Smooth muscle cell of the brain vasculature (primary cell): ENCODE measurements at regions not wholly inside any gene's neighbourhood (a gene's known extent, or its start where the extent isn't known, plus 50 kb on each side); places are given as distances from the start of the nearest gene placed in this dataset.

Experiments
- DNase-seq: peaks from one replicate; pipeline ENCODE4 v3.0.0-alpha.2; 2012; ENCODE audit warnings: low read depth, low spot score

DNA sequence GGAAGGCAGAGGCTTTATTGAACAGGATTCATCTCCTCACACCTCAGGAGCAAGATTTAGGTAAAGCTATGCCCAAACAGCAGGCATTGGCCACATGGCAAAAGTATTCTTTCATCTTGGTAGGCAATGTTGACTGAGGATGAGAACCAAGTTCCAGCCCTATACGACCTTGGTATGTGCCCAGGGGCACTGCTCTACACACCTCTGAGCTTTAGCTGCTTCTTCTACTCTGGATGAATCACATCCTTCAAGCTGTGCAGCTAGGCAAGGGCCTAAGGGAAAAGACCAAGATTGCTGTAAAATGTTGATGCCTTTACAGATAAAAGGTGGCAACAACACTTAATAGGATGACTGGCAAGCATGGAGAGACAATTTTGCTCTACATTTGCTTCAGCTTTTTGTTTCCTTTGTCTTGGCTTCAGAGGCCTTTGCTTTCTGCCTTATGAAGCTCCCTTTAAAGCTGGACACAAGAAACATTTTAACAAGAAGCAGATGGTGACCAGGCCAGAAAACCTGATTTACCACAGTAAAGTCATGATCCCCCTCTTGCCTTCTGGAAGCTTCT is 183.3 kb upstream of the KITLG start:
- no peak for DNase-seq

- DNase-seq, result no peak
Measured at GRCh38 chr12:88758176-88758575, 177.9 kb upstream of the KITLG start.

DNA sequence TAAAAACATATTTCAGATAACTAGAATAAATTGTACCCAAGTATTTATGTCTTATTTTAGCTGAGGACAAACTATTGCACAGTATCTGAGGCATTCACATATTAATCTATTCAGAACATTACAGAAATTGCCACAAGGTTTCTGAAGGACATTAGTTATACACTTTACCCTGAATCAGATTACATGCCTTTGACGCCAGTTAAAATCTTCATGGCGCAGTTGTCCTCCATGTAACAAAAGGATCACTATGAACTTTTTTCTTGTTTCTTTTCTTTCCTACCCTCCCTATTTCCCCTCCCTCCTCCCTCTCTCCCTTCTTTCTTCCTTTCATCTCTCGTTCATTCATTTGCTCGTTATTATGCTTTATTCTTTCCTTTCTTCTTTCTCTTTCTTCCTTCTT is 176.6 kb upstream of the KITLG start:
- no peak for DNase-seq

- no peak for DNase-seq
Measured at GRCh38 chr12:88756153-88756552, 175.9 kb upstream of the KITLG start.

- DNase-seq, result no peak
Measured at GRCh38 chr12:88753707-88754106, 173.4 kb upstream of the KITLG start.

- DNase-seq, result no peak
Measured at GRCh38 chr12:88753066-88753465, 172.8 kb upstream of the KITLG start.

GRCh38 chr12:88752183-88752582 is 171.9 kb upstream of the KITLG start:
- DNase-seq, result no peak

DNA sequence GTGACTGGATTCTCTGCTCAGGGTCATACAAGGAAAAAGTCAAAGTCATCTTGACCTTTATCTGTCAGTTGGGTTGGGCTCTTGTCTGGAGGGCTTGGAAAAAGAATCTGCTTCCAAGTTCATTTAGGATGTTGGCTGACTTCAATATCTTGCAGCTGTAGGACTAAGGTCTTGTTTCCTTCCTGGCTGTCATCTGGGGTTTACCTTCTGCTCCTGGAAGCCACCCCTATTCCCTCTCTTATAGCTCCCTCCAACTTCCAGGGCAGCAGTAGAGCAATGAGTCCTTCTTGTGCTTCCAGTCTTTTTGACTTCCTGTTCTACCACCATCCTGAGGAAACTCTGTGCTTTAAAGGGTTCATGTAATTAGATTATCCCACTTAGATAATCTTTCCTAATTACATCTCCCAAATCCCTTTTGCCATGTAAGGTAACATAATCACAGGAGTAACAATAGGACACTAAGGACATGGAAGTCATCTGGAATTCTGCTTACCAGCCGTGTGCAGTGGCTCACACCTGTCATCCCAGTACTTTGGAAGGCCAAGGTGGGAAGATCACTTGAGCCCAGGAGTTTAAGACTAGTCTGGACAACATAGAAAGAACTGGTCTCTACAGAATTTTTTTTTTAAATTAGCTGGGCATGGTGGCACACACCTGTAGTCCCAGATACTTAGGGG is 170.7 kb upstream of the KITLG start:
- DNase-seq, result no peak

- DNase-seq, result no peak
Measured at GRCh38 chr12:88746386-88746785, 166.1 kb upstream of the KITLG start.

DNA sequence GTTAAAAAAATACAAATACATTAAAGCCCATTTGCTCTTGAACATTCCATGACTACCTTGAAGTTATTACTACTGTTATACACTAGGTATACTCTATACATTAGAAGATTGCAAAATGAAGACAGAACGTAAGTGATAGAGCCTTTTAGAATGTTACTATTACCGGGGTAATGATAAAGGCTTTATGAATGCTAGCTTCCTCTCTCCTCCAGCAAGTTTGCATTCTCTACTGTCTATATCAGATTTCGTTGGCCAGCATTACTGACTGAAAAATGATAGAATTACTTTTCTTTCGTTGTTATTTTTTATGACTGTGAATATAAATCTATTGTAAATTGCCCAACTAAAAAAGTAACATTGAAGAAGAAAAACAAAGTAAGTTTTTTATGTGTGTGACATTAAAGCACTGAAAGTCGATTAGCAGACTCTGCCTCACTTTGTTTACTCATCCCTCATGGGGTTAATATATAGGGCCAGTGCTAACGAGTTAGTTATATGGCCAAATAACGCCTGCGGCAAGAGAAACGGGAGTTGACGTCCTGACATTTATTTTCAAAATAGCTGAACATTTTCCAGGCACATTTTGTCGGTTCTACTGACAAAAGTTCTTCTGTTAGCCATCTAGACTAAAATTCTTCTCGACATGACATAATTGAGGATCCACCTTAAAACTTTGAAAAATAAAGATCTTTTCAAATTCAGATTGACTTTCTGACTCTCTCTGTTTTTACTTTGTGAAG is 163.8 kb upstream of the KITLG start:
- DNase-seq, result no peak

DNA sequence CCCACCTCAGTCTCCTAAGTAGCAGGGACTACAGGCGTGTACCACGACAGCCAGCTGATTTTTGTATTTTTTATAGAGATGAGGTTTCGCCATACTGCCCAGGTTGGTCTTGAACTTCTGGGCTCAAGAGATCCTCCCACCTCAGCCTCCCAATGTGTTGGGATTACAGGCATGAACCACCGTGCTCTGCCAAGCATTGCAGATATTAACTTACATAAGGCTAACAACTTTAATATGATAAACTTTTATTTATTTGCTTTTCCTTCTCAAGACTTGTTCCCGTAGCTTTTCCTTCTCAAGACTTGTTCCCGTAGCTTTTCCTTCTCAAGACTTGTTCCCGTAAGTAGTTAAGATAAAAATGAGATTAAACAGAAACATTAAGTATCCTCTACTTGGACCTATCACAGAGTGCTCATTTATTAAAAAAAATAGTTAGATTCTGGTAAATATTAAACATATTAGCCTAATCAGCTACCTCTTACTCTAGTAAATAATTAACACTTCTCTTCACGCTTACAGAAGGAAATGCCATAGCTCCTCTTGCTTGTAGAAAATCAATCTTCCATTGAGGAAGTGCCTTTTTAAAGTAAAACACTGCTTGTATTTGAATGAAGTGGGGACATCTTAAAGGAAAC is 157.7 kb upstream of the KITLG start:
- no peak for DNase-seq

DNA sequence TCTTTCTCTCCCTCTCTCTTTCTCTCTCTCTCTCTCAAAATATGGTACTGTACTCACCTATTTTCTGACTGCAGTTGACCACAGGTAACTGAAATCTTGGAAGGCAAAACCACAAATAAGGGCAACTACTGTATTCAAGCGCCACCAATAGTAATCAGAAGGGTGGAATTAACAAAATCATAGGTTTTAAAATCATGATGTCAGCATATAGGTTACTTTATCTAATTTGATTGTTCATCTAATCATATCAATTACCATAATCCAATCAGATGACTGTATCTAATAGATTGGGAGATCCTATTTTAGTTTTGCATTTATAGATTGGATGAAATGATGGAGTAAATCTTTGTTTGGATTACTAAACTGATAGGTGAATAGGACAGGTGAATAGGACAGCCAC is 155.8 kb upstream of the KITLG start:
- no peak for DNase-seq

DNA sequence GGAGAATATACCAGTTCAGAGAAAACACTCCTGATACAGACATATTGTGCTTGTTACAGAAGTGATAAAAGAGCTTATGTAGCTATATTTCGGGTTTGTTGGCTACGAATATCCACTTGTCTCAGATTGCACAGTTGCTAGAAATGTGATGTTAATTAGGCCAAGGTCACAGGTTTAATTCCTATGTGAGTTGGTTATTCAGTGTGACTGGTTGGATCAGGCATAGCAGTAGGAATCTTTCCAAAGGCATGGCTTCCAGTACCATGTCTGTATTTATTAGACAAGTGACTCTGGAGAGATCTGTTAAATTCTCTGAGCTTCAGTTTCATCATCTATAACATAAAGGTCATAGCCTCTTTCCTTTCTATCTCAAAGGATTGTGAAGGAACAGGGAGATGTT is 152.7 kb upstream of the KITLG start:
- DNase-seq, result no peak

DNA sequence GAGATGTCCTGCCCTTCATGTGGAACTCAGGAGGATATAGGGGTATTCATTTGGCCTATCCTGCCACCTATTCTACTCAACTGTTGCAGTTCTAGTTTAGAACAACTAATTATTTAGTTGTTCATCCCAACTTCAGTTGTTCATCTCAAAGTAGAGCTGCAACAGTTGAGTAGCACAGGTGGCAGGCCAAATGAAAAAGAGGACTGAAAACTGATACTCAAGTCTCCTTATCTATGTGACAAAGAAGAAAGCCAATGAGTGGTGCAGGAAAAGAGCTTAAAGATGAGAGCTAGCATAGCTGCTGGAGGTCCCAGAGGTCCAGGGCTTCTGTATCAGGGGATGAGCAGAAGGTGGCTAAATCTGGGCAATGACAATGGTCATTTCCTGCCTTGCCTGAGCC is 148.9 kb upstream of the KITLG start:
- DNase-seq, result no peak

DNA sequence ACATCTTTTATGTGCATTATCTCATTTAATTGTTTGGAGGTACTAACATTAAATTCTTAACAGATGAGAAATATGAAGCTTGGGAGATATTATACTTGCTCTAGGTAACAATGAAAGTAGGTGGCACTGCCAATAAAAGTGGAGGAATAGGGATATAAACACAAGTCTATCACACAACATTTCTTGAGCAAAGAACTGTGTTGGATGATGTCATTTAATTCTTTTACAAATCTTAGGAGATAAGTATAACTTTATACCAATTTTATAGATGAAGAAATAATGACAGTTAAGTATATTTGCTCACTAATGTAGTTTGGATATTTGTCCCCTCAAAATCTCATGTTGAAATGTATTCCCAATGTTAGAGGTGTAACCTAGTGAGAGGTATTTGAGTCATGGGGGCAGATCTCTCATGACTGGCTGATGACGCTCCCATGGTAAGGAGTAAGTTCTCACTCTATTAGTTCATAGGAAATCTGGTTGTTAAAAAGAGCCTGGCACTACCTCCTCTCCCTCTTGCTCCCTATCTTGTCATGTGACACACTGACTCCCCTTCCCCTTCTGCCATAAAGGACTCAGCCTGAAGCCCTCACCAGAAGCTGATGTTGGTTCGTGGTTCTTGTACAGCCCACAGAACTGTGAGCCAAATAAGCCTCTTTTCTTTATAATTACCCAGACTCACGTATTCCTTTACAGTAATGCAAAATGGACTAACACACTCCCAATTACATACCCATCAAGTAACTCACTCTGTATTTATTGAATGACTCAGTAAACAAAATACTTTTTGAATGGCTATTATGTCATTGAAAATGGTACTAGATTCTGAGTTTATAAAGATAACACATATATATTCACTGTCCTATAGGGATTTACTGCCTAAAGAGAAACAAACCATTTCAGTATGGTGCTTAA is 146.8 kb upstream of the KITLG start:
- DNase-seq, result no peak

- DNase-seq, result no peak
Measured at GRCh38 chr12:88725592-88726143, 145.4 kb upstream of the KITLG start.

DNA sequence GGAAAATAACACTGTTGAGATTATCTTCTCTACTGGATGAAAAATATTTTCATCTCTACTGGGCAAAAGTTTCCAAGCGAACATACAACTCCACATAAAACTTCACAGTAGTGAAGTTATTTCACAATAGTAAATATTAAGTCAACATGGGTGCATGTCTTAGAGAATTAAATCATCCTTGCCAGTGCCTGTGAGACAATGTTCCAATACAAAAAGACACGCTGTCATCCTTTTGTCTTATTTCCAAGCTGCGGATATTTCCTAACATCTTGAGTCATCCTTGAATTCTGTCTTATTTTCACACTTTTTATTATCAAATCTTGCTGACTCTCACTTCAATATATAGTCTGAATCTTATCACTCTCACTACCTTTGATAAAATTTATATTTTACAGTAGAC is 142.9 kb upstream of the KITLG start:
- DNase-seq, result no peak

- DNase-seq, result no peak
Measured at GRCh38 chr12:88720785-88721650, 140.7 kb upstream of the KITLG start.

- no peak for DNase-seq
Measured at GRCh38 chr12:88720231-88720630, 140.0 kb upstream of the KITLG start.

DNA sequence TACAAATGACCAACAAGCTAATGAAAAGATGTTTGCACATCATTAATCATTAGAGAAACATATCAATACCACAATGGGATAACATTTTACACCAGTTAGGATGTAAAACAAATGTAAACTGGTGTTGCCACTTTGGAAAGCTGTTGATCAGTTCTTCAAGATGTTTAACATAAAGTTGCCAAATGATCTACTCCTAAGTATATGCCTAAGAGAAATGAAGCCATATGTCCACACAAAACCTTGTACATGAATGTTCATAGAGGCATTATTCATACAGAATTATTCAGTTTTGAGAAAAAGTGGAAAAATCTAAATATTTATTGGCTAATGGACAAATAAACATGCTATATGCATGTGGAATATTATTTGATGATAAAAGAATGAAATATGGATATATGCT is 136.9 kb upstream of the KITLG start:
- no peak for DNase-seq
